GM19468 (cell line): ENCODE measurements at regions not wholly inside any gene's neighbourhood (a gene's known extent, or its start where the extent isn't known, plus 50 kb on each side); places are given as distances from the start of the nearest gene placed in this dataset.

Experiments
- ATAC-seq: cut with Tn5 transposase; IDR thresholded peaks from one replicate; pipeline ENCODE4 v1.9.1; 2021; ENCODE audit warnings: mild to moderate bottlenecking, moderate library complexity, moderate number of reproducible peaks; ENCODE audit not compliant: unreplicated experiment; ENCODE audit errors: extremely low read depth

- no peak for ATAC-seq
Measured at GRCh38 chr6:23855497-23856116, 270.4 kb upstream of the NRSN1 start.

DNA sequence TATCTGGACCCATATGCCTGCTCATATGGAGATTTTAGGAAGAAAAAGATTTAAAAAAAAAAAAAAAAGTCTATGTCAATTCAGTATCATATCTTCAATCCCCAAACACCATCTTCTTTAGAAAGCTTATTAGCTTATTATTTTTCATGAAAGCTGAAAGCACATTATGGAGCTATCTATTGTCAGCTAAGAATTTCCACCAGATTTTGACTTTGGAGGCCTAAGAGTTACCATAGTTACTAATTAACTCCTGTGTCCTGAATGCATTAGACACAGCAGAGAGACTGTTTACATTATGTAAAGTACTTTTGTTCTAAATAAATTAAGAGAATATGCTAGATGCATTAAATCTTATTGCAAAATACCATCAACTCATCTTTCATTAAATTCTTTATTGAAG, 255.5 kb upstream of the NRSN1 start:
- no peak for ATAC-seq

GRCh38 chr6:23873161-23873560, 252.9 kb upstream of the NRSN1 start:
- no peak for ATAC-seq

DNA sequence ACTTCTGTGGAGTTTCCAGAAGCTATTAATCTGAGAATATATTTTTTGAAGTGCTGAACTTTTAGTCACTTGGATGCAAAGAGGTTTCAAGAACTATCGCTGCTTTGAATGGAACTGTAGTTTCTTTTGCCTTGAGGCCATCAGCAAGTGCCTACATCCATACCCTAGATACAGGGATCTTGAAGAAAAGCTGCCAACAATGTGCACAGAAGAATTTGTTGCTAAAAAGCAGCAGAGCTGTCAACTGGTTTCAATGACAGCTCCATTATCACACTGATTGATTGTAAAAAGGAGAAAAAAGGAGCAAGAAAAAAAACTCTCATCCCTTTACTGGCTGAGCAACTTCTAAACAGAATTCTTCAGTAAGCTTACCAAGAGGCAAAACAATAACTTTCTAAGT, 251.0 kb upstream of the NRSN1 start:
- ATAC-seq: no peak

DNA sequence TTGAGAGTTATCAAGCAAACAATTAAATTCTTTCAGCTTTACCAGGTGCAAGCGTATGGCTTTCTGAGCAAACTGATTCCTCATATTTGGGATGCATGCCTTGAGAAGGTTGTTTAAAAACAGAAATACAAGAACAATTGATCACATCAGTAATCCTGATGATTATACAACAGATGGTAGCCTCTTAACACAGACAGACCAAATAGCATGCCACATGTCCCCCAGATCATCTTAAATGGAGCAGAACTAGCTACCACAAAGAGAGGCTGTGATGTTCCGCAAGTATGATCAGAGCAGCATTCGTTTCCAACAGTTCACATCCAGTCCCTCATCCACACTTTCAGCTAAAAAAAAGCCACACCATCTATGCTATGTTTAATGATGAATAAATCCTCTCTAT, 246.2 kb upstream of the NRSN1 start:
- no peak for ATAC-seq

DNA sequence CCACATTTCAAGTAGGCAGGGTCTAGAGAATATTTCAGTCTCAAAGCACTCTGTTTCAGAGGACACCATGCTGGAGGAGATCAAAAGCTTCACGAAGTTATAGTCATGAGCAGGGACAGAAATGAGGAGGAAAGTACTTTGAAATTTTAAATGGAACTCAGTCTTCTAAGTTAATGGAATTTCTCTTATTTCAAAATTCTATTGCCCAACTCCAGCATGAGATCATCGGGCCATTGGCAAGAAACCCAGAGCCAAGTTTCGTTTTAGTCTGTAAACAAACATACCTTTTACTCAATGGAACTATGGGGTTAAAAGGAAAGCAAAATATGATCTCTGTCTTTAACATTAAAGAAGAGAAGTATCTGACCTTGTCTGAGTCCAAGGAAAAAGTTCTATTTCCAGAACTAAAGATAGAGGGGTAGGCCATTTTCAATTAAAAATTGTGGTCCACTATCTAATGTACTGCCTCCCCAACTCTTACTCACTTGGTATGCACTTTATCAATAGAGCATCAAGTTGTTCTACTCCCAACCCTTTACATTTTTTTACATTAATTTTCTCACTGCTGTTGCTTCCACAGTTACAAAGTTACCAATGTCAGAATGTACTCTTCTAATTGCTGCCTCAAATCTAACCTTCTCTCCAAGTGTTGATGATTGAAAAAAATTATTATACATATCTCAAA, 235.3 kb upstream of the NRSN1 start:
- ATAC-seq: no peak

DNA sequence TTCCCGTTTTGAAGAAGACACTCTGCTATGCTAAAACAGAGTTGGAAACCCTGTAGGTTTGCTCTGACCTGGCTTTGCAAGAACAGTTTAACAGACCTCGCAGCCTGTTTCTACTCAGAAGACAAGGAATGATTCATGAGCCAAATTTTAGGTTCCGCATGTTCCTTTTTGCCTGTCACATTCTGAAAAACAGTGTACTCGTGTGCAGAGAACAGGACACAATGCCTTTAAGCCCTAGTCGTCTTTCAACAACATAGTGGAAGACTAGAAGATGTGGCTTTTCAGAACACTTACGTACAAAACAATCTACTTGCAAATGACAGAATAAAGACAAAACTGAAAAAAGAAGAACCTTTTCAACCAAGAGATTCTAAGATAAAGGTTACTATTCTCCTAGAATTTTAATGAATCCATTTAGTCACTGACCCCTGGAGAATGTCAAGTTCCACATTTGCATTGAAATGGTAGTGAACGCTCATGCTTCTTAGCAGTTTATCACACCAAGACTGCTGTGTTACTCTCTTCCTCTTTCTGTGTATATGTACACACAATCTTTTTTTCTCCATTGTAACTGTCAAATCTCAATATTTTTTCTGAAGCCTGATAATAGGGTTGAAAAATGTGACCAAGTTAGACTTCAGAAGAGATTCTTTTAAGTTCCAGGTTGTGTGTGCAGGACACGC, 220.7 kb upstream of the NRSN1 start:
- no peak for ATAC-seq

DNA sequence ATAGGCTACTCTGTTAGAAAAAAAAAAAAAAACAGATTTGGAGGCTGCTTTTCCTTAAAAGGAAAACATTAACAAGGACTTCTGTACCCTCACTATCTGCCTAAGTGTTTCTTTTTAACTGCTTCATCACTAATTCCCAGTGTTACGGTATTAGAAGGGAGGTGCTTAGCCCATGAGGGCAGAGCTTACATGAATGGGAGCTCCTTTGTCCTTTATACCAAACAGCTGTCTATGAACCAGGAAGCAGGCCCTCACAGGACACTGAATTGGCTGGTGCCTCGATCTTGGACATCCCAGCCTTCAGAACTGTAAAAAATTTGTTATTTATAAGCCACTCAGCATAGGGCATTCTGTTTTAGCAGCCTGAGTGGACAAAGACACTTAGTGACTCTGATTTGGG, 215.6 kb upstream of the NRSN1 start:
- ATAC-seq: no peak

- no peak for ATAC-seq
Measured at GRCh38 chr6:23927935-23928334, 198.1 kb upstream of the NRSN1 start.

- no peak for ATAC-seq
Measured at GRCh38 chr6:23929201-23929600, 196.8 kb upstream of the NRSN1 start.

GRCh38 chr6:23940466-23940865, 185.5 kb upstream of the NRSN1 start:
- no peak for ATAC-seq

DNA sequence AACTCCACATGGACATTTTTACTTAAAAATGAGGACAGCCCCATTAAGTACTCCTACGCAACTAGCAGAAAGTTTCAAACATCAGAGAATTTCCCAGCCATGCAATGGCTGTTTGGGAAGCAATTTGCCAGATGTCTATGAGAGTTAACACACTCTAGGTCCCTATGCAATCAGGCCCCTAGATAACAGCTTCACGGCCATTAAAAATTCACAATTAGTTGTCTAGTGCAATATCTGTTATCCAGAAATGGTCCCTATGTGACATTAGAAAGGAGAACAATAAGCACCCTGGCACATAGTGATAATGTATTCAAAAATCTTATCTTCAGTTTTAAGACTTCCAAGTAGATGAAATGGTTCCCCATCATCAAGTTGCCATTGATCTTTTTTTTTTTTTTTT, 174.3 kb upstream of the NRSN1 start:
- no peak for ATAC-seq

- no peak for ATAC-seq
Measured at GRCh38 chr6:23952245-23952644, 173.8 kb upstream of the NRSN1 start.

- no peak for ATAC-seq
Measured at GRCh38 chr6:23953976-23954375, 172.0 kb upstream of the NRSN1 start.

DNA sequence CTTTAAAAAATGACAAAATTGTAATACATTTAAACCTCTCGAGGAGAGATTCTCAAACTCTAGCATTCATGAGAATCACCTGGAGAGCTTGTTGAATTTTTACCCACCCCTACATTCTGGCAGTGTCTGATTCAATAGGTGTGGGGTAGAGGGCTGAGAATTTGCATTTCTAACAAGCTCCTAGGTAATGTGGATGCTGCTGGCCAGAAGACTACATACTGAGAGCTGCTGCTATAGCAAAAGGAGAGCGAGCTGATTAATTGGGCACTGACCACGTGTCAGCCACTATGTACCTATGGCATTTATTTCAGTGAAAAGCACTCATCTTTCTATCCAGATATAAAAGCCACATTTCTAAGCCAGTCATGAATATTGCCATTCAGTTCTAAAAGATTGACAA, 169.0 kb upstream of the NRSN1 start:
- ATAC-seq: no peak

- no peak for ATAC-seq
Measured at GRCh38 chr6:23964865-23965264, 161.2 kb upstream of the NRSN1 start.

DNA sequence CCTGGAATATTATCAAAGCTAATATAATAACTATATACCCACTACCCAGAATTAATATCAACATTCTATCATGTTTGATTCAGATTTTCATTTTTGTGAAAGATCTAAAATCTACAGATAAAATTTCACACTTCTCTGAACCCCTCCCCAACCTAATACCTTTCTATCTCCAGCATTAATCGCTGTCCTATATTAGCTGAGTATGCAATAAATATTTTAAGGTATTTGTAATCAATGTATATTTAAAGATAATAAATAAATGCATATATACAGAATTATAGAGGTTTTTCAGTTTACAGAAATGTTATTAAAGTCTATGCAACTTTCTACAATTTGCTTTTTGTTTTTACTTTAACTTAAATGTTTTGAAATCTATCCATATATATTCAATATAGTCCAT, 156.7 kb upstream of the NRSN1 start:
- ATAC-seq: no peak

GRCh38 chr6:23977706-23978105, 148.3 kb upstream of the NRSN1 start:
- no peak for ATAC-seq

DNA sequence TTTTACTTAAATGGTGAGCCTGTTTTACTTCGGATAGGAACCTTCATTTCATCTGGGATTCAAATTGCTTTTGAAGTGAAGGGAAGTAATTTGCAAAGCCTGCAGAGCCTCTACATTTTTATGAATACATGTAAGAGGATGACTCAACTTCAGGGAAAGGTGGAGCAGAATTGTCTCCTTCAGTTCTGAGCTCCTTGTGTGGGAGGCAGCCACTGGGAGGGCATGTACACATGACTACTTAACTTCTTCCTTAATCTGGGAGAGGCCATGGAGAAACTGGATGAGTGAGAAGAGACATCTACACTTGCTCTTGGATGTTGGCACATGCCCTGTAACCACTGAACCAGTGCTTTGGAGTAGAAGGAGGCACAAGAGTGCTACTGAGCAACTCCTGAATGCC, 145.1 kb upstream of the NRSN1 start:
- ATAC-seq: no peak

DNA sequence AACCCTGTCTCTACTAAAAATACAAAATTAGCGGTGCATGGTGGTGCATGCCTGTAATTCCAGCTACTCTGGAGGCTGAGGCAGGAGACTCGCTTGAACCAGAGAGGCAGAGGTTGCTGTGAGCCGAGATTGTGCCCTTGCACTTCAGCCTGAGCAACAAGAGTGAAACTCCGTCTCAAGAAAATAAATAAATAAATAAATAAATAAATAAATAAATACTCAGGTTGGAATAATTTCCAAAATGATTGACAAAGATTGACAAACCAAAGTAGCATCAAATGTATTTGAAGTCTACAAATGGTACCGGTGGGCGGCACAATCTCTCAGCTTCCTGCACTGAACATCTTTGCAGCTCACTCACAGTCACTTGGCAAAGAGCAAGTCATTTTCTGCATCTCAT, 144.1 kb upstream of the NRSN1 start:
- no peak for ATAC-seq

DNA sequence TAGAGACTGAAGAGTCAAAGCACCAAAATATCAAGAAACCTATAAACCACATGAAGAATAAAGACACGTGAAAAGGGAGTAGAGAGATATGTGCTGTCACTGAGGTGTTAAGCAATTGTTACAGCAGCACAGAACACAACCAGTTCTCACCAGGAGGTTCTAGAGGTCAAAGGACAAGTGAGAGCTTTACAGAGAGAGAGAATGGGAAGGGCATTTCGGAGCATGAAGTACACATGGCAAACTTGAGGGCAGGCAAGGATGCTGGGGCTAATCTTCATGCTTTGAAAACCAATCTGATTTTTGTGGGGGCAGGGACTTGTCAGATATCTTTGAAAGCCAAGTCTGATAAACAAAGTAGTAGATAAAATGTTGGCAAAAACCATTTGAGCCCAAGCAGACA, 142.3 kb upstream of the NRSN1 start:
- no peak for ATAC-seq

- no peak for ATAC-seq
Measured at GRCh38 chr6:23985015-23985414, 141.0 kb upstream of the NRSN1 start.
